Ascending aorta (tissue), 2 donors: ENCODE measurements at regions not wholly inside any gene's neighbourhood (a gene's known extent, or its start where the extent isn't known, plus 50 kb on each side); places are given as distances from the start of the nearest gene placed in this dataset.

Experiments
- DNase-seq, 2 donors: peaks; one replicate each; pipeline ENCODE4 v3.0.0-alpha.2; 2019; ENCODE audit warnings: low spot score in 2 of 2
- H3K27ac ChIP-seq, 2 donors: fragments of 200-600 bp; sonication (generic); one replicate each; pipeline ENCODE4 v1.5.1; 2016 to 2017; ENCODE audit warnings: mild to moderate bottlenecking in 1 of 2
- H3K27me3 ChIP-seq: fragments of 200-600 bp; sonication (generic); one replicate; pipeline ENCODE4 v1.5.1; 2017
- H3K36me3 ChIP-seq, 2 donors: fragments of 200-600 bp; sonication (generic); one replicate each; pipeline ENCODE4 v1.5.1; 2016
- H3K4me1 ChIP-seq, 2 donors: fragments of 200-600 bp; sonication (generic); one replicate each; pipeline ENCODE4 v1.5.1; 2016 to 2017; ENCODE audit warnings: mild to moderate bottlenecking in 1 of 2
- H3K4me3 ChIP-seq, 2 donors: fragments of 200-600 bp; sonication (generic); one replicate each; pipeline ENCODE4 v1.5.1; 2016 to 2017; ENCODE audit warnings: mild to moderate bottlenecking in 1 of 2
- H3K9me3 ChIP-seq, 2 donors: fragments of 200-600 bp; sonication (generic); one replicate each; pipeline ENCODE4 v1.5.1; 2016
- intact Hi-C: fragments of 100-400 bp; cut with DNase I; formaldehyde crosslinking; loops from one replicate; pipeline ENCODE4 v1.15.1; 2023
- TF ChIP-seq, protein P1 (sequence below), 3 experiments: fragments of 200-600 bp in 2 of 3; fragments of 450-650 bp in 1 of 3; sonication (generic) in 2 of 3; IDR thresholded peaks; one replicate each; pipeline ENCODE4 v1.5.1; 2016 to 2019; ENCODE audit warnings: antibody characterized with exemption in 3 of 3, mild to moderate bottlenecking in 1 of 3, moderate library complexity in 1 of 3

DNA sequence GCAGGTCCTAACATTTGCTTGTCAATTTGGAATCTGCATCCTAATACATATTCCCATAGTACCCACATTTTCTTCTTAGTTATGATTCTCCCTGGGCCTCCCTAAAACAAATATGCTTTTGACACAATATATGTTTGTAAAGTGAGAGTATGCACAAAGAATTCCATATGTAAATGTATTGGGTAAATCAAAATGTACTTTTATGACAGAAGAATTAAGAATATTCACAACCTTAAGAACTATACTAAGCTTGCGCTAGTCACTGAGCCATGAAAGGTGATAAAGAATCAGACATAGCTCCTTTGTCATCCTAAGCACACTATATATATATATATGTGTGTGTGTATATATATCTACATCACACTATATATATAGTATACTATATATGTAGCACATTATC is 438.5 kb downstream of the ACTL7B start:
- DNase-seq, result no peak
- Histone ChIP-seq H3K27ac (no peak overlapping the region), H3K4me1 (no peaks in the 10 kb centered on the region), H3K27me3 (no peaks in the 10 kb centered on the region), H3K9me3 (no peaks in the 10 kb centered on the region), H3K36me3 (no peaks in the 10 kb centered on the region), H3K4me3 (no peak overlapping the region)
- intact Hi-C loops, result loop anchor here (10.0 kb wide), 1 partner anchor 953 kb away; no protein-coding TSS in a partner anchor
- TF ChIP-seq, protein P1, sequence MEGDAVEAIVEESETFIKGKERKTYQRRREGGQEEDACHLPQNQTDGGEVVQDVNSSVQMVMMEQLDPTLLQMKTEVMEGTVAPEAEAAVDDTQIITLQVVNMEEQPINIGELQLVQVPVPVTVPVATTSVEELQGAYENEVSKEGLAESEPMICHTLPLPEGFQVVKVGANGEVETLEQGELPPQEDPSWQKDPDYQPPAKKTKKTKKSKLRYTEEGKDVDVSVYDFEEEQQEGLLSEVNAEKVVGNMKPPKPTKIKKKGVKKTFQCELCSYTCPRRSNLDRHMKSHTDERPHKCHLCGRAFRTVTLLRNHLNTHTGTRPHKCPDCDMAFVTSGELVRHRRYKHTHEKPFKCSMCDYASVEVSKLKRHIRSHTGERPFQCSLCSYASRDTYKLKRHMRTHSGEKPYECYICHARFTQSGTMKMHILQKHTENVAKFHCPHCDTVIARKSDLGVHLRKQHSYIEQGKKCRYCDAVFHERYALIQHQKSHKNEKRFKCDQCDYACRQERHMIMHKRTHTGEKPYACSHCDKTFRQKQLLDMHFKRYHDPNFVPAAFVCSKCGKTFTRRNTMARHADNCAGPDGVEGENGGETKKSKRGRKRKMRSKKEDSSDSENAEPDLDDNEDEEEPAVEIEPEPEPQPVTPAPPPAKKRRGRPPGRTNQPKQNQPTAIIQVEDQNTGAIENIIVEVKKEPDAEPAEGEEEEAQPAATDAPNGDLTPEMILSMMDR (IDR thresholded peaks at IDR 0.05), result no peak

DNA sequence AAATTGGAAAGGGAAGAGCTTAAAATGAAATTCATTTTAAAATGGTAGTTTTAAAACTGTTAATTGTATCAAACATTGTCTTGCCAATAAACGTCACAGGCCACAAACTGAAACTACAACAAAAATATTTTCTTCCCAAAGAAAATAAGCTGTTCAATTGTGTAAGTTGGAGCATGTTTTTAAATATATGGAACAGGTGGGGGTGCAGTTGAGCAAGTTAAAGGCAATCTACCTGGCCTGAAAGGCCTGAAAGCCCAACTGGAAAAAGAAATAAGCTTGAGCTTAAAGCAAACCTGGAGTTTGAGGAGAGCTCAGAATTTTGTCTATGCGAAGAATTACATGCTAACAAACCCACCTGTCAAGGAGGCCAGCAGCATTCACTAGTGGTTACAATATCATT is 439.5 kb downstream of the ACTL7B start:
- DNase-seq, result no peak

DNA sequence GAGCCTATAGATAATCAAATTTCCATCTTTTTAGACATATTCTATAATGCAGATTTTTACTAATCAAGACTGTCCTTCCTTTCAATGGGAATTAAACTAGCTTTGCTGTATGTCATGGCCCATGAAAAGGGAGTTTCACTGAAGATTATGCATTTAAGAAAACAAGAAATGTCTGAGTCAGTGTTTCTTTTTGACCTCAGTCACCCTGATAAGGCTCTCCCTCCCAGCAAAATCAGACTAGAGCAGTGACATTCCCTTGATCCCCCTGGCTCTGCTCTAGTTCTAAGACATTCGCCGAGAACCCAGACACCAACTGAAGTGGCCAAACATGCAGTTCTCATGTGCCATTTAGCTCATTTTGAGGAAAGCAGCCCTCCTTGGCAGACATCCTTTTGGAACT is 442.0 kb downstream of the ACTL7B start:
- Histone ChIP-seq H3K36me3 (no peaks in the 10 kb centered on the region), H3K4me1 (no peaks in the 10 kb centered on the region), H3K27ac (no peak overlapping the region), H3K27me3 (no peaks in the 10 kb centered on the region), H3K9me3 (no peaks in the 10 kb centered on the region), H3K4me3 (no peak overlapping the region)
- no peak for DNase-seq
- intact Hi-C loops, result loop anchor here (5.0 to 10.0 kb wide), 2 partner anchors 153 to 949 kb away; no protein-coding TSS in a partner anchor
- TF ChIP-seq, protein P1 (IDR thresholded peaks at IDR 0.05), result no peak

More for the DNA sequence above, 439.5 kb downstream of the ACTL7B start:
- Histone ChIP-seq H3K9me3 (no peaks in the 10 kb centered on the region), H3K27me3 (no peaks in the 10 kb centered on the region), H3K4me1 (no peaks in the 10 kb centered on the region), H3K4me3 (no peak overlapping the region), H3K36me3 (no peaks in the 10 kb centered on the region), H3K27ac (no peak overlapping the region)
- TF ChIP-seq, protein P1 (IDR thresholded peaks at IDR 0.05), result no peak
- intact Hi-C loops, result loop anchor here (10.0 kb wide), 1 partner anchor 952 kb away; no protein-coding TSS in a partner anchor

DNA sequence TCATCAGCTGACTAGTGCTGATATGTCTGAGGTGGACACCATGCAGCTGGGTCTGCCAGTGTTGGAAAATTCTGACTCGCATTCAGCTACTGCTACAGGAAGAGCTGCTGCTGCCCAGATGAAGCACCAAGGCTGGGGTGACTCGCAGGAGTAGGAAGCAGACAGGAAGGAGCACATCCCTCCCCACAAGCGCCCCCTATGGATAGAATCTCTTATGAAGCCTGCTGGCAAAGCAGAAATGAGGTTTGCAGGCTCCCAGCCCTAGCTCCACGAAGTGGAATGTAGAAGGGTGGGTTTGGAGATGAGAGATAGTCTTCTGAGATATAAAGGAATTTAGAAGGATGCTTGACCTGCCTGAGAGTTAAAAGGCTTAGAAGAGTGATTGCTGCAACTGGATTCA is 443.0 kb downstream of the ACTL7B start:
- intact Hi-C loops, result loop anchor here (5.0 to 10.0 kb wide), 2 partner anchors 155 to 948 kb away; no protein-coding TSS in a partner anchor
- TF ChIP-seq, protein P1 (IDR thresholded peaks at IDR 0.05), result no peak
- Histone ChIP-seq H3K4me3 (no peak overlapping the region), H3K27me3 (no peaks in the 10 kb centered on the region), H3K4me1 (no peaks in the 10 kb centered on the region), H3K9me3 (no peaks in the 10 kb centered on the region), H3K36me3 (no peaks in the 10 kb centered on the region), H3K27ac (no peak overlapping the region)
- DNase-seq, result no peak

DNA sequence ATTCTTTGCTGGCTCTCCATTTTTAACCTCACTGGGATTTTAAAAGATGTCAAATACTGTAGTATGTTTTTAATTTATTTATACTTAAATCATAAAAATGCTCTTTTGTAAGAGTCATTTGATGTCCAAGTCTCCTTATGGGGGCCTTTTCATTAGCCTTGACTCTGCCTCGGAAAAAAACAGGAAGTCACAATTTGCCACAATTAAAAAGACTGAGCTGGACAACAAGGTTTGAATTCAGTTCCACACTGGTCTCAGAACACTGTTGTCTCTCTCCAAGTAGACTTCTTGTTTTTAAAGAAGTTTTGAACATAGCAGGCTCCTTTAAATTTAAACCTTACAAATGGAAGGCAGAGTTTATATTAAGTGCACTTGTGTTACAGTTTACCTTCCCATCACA is 444.2 kb downstream of the ACTL7B start:
- TF ChIP-seq, protein P1 (IDR thresholded peaks at IDR 0.05), result no peak
- no peaks in the 10 kb centered on the region for H3K36me3 ChIP-seq
- intact Hi-C loops, result loop anchor here (5.0 to 10.0 kb wide), 2 partner anchors 156 to 947 kb away; no protein-coding TSS in a partner anchor
- H3K27me3 ChIP-seq, result no peaks in the 10 kb centered on the region
- H3K4me1 ChIP-seq, result no peaks in the 10 kb centered on the region
- no peak overlapping the region for H3K4me3 ChIP-seq
- no peak overlapping the region for H3K27ac ChIP-seq
- no peak for DNase-seq
- H3K9me3 ChIP-seq, result no peaks in the 10 kb centered on the region

DNA sequence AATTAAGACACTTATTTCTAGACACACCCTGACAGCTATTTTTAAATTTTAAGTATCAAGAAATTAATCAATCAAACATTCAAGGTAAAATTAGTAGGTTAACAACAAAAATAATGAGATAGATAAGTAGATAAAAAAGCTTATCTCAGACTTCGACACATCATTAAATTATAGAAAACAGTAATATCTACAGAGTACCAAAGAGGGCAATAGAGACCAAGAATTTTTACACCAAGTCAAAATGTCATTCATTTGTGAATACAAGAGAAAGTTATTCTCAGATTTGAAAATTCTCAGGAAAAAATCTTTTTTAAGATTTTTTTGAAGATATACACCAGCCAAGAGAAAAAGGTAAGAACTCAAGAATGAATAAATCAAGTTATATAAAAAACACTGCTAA is 445.6 kb downstream of the ACTL7B start:
- no peaks in the 10 kb centered on the region for H3K9me3 ChIP-seq
- no peaks in the 10 kb centered on the region for H3K36me3 ChIP-seq
- TF ChIP-seq, protein P1 (IDR thresholded peaks at IDR 0.05), result peak in 2 of 3 experiments; percentile 22 to 25
- no peaks in the 10 kb centered on the region for H3K27me3 ChIP-seq
- intact Hi-C loops, result loop anchor here (5.0 to 10.0 kb wide), 2 partner anchors 157 to 945 kb away; no protein-coding TSS in a partner anchor
- H3K4me3 ChIP-seq, result no peak overlapping the region
- no peak overlapping the region for H3K27ac ChIP-seq
- no peak for DNase-seq
- H3K4me1 ChIP-seq, result no peaks in the 10 kb centered on the region
